NCI-H2171 treated with DMSO at 0.1 percent for 48 hours (cell line): ENCODE measurements at regions not wholly inside any gene's neighbourhood (a gene's known extent, or its start where the extent isn't known, plus 50 kb on each side); places are given as distances from the start of the nearest gene placed in this dataset.

Experiments used
- DNase-seq: peaks from one replicate; lab custom pipeline; 2025; lab: John Stamatoyannopoulos, UW

GRCh38 chr4:54495091-54495490, 162.7 kb upstream of the KIT start:
- no peak for DNase-seq

GRCh38 chr4:54495641-54496040, 162.1 kb upstream of the KIT start:
- no peak for DNase-seq

GRCh38 chr4:54496412-54496811, 161.3 kb upstream of the KIT start:
- no peak for DNase-seq

GRCh38 chr4:54497947-54498346, 159.8 kb upstream of the KIT start:
- no peak for DNase-seq

GRCh38 chr4:54498661-54499111, 159.1 kb upstream of the KIT start:
- no peak for DNase-seq

- DNase-seq, result no peak
These were observed 158.3 kb upstream of the KIT start for GRCh38 chr4:54499308-54500074.

GRCh38 chr4:54505362-54505761, 152.4 kb upstream of the KIT start:
- no peak for DNase-seq

- DNase-seq, result peak; percentile 39
These were observed 151.8 kb upstream of the KIT start for GRCh38 chr4:54505996-54506395.

- no peak for DNase-seq
These were observed 148.7 kb upstream of the KIT start for GRCh38 chr4:54509057-54509456.

GRCh38 chr4:54513204-54513603, 144.6 kb upstream of the KIT start:
- no peak for DNase-seq

GRCh38 chr4:54513741-54514140, 144.0 kb upstream of the KIT start:
- DNase-seq, result no peak

- DNase-seq, result no peak
These were observed 141.1 kb upstream of the KIT start for GRCh38 chr4:54516556-54517215.

- no peak for DNase-seq
These were observed 139.8 kb upstream of the KIT start for GRCh38 chr4:54517781-54518444.

- no peak for DNase-seq
These were observed 132.2 kb upstream of the KIT start for GRCh38 chr4:54525602-54526001.

- DNase-seq, result no peak
These were observed 131.2 kb upstream of the KIT start for GRCh38 chr4:54526560-54526959.

GRCh38 chr4:54527532-54527931, 130.2 kb upstream of the KIT start:
- peak; percentile 79 for DNase-seq

GRCh38 chr4:54539500-54540029, 118.2 kb upstream of the KIT start:
- DNase-seq, result peak; percentile 72

- no peak for DNase-seq
These were observed 116.8 kb upstream of the KIT start for GRCh38 chr4:54540931-54541330.

GRCh38 chr4:54541426-54542118, 116.2 kb upstream of the KIT start:
- no peak for DNase-seq

- DNase-seq, result no peak
These were observed 115.7 kb upstream of the KIT start for GRCh38 chr4:54542119-54542438.

GRCh38 chr4:54542540-54543041, 115.2 kb upstream of the KIT start:
- DNase-seq, result no peak
